ENCODE measurements at regions not wholly inside any gene's neighbourhood (a gene's known extent, or its start where the extent isn't known, plus 50 kb on each side); places are given as distances from the start of the nearest gene placed in this dataset.
A peak's percentile ranks its signal among the peaks of the same experiment; 100 is the strongest.

DNA sequence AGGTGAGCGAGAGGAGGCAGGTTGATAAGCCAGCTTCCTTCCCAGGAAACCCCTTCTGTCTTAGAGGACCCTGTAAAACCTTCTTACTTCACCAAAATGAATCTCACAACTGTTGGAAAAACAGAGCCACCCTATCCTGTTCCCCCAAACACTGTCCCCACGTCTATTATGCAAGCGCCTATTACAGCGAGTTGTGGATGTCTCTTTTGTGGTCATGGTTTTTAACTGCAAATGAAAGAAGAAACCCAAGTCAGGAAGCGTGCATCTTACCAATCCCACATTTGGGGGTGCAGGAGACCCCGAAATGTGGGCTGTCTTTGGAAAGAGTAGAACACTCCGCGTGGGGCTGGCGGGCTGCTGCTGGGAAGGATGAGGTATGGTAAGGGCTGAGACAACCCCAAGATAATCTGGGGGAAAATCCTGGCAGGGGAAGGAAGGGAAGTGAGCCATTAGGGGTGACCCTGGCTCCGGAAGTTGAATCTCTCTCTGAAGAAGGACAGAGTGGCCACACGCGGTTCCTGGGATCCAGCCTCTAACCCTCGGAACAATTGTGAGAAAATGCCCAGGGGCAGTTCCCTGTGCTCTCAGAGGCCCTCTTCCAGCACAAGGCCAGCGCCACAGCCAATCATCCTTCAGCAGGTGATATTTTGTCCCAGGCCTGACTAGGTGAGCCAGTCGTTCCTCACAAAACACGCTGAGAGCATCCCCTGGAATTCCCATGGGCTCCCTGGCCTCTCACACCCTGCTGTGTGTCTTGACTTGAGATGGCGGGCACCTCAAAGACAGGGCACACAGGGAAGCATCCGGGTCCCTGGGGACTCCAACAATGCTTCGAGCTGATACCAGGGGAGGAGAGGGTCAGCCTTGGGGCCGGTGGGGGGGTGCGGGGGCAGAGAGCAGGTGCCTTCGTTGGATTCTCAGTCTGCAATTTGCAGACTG, 168.5 kb upstream of the IRF2BP2 start (continued):
- TF ChIP-seq, protein P1, sequence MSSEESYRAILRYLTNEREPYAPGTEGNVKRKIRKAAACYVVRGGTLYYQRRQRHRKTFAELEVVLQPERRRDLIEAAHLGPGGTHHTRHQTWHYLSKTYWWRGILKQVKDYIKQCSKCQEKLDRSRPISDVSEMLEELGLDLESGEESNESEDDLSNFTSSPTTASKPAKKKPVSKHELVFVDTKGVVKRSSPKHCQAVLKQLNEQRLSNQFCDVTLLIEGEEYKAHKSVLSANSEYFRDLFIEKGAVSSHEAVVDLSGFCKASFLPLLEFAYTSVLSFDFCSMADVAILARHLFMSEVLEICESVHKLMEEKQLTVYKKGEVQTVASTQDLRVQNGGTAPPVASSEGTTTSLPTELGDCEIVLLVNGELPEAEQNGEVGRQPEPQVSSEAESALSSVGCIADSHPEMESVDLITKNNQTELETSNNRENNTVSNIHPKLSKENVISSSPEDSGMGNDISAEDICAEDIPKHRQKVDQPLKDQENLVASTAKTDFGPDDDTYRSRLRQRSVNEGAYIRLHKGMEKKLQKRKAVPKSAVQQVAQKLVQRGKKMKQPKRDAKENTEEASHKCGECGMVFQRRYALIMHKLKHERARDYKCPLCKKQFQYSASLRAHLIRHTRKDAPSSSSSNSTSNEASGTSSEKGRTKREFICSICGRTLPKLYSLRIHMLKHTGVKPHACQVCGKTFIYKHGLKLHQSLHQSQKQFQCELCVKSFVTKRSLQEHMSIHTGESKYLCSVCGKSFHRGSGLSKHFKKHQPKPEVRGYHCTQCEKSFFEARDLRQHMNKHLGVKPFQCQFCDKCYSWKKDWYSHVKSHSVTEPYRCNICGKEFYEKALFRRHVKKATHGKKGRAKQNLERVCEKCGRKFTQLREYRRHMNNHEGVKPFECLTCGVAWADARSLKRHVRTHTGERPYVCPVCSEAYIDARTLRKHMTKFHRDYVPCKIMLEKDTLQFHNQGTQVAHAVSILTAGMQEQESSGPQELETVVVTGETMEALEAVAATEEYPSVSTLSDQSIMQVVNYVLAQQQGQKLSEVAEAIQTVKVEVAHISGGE (CRISPR knock-in tag; IDR thresholded peaks at IDR 0.05), result peak in 2 of 3 experiments; percentile 39 to 68; a peak in 4 of 6 replicates
- TF ChIP-seq, protein P2, sequence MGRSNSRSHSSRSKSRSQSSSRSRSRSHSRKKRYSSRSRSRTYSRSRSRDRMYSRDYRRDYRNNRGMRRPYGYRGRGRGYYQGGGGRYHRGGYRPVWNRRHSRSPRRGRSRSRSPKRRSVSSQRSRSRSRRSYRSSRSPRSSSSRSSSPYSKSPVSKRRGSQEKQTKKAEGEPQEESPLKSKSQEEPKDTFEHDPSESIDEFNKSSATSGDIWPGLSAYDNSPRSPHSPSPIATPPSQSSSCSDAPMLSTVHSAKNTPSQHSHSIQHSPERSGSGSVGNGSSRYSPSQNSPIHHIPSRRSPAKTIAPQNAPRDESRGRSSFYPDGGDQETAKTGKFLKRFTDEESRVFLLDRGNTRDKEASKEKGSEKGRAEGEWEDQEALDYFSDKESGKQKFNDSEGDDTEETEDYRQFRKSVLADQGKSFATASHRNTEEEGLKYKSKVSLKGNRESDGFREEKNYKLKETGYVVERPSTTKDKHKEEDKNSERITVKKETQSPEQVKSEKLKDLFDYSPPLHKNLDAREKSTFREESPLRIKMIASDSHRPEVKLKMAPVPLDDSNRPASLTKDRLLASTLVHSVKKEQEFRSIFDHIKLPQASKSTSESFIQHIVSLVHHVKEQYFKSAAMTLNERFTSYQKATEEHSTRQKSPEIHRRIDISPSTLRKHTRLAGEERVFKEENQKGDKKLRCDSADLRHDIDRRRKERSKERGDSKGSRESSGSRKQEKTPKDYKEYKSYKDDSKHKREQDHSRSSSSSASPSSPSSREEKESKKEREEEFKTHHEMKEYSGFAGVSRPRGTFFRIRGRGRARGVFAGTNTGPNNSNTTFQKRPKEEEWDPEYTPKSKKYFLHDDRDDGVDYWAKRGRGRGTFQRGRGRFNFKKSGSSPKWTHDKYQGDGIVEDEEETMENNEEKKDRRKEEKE (IDR thresholded peaks at IDR 0.05; ENCODE audit: borderline replicate concordance in 1 of 2, control insufficient read depth in 1 of 2, low read depth in 2 of 2, low read length in 1 of 2), result no peak
- no peak for TF ChIP-seq FOS (IDR thresholded peaks at IDR 0.05; ENCODE audit: extremely low read depth, insufficient read length)
- TF ChIP-seq TEAD2 (tag; IDR thresholded peaks at IDR 0.05), result no peak
- no peak for TF ChIP-seq ZBTB2 (IDR thresholded peaks at IDR 0.05)
- peak; percentile 36; the same call in 1 of the 2 replicates for TF ChIP-seq ZNF668 (CRISPR knock-in tag; IDR thresholded peaks at IDR 0.05)
- TF ChIP-seq BCL6 (CRISPR knock-in tag; IDR thresholded peaks at IDR 0.05), result no peak
- peak; percentile 33; the same call in 1 of the 2 replicates for TF ChIP-seq ESRRA (IDR thresholded peaks at IDR 0.05; ENCODE audit: borderline replicate concordance, low read depth)
- TF ChIP-seq RFX1 (IDR thresholded peaks at IDR 0.05), result no peak
- peak; percentile 58; the same call in 1 of the 2 replicates for TF ChIP-seq OTX1 (CRISPR knock-in tag; IDR thresholded peaks at IDR 0.05)
- 0 out of 4 replicates have a peak, but pooled peaks of 1 of the 2 experiments have one; percentile 13 for TF ChIP-seq SIX5 (IDR thresholded peaks at IDR 0.05; ENCODE audit: borderline replicate concordance in 1 of 2, insufficient read depth in 1 of 2, low read depth in 1 of 2, low read length in 2 of 2)
- TF ChIP-seq TBP (optimal IDR thresholded peaks at IDR 0.05; ENCODE audit: low read depth, low read length), result no peak
- no peak for TF ChIP-seq CGGBP1 (CRISPR knock-in tag; IDR thresholded peaks at IDR 0.05)
- no peak for TF ChIP-seq SIRT6 (IDR thresholded peaks at IDR 0.05; ENCODE audit: low read depth, low read length)

Data from K562 (cell line).